Heart left ventricle (tissue), 16 donors: ENCODE measurements at regions not wholly inside any gene's neighbourhood (a gene's known extent, or its start where the extent isn't known, plus 50 kb on each side); places are given as distances from the start of the nearest gene placed in this dataset.

Experiments used
- ATAC-seq, 4 donors: fragments of 200-7000 bp; cut with Tn5 transposase; one replicate each; pipeline ENCODE4 v1.9.1; 2020 to 2022; ENCODE audit warnings: moderate library complexity in 4 of 4, mild to moderate bottlenecking in 3 of 4, moderate number of reproducible peaks in 1 of 4
- DNase-seq, 5 donors: peaks; one replicate each; pipeline ENCODE4 v3.0.0-alpha.2; 2020
- H3K27ac ChIP-seq, 12 donors: fragments of 200-600 bp; sonication (generic) in 4 of 12; one replicate each; pipeline versions ENCODE4 v1.5.0 to v1.8.0; 2016 to 2022; ENCODE audit warnings: mild to moderate bottlenecking in 2 of 12
- H3K27me3 ChIP-seq, 9 donors: fragments of 200-600 bp; sonication (generic) in 2 of 9; one replicate each; pipeline versions ENCODE4 v1.5.1 to v1.8.0; 2016 to 2022; ENCODE audit warnings: mild to moderate bottlenecking in 3 of 9
- H3K36me3 ChIP-seq, 9 donors: fragments of 200-600 bp; sonication (generic) in 2 of 9; one replicate each; pipeline versions ENCODE4 v1.5.0 to v1.8.0; 2018 to 2022; ENCODE audit warnings: mild to moderate bottlenecking in 2 of 9
- H3K4me1 ChIP-seq, 12 donors: fragments of 200-600 bp; sonication (generic) in 4 of 12; one replicate each; pipeline versions ENCODE4 v1.5.0 to v1.8.0; 2016 to 2022; ENCODE audit warnings: mild to moderate bottlenecking in 3 of 12
- H3K4me3 ChIP-seq, 12 donors: fragments of 200-600 bp; sonication (generic) in 4 of 12; one replicate each; pipeline versions ENCODE4 v1.5.0 to v1.8.0; 2017 to 2022; ENCODE audit warnings: mild to moderate bottlenecking in 9 of 12, moderate library complexity in 4 of 12
- H3K9me3 ChIP-seq, 12 donors: fragments of 200-600 bp; sonication (generic) in 4 of 12; one replicate each; pipeline versions ENCODE4 v1.5.0 to v1.8.0; 2016 to 2022; ENCODE audit warnings: mild to moderate bottlenecking in 1 of 12
- POLR2A ChIP-seq, 2 donors: fragments of 450-650 bp; IDR thresholded peaks; one replicate each; pipeline ENCODE4 v1.6.1; 2017; ENCODE audit warnings: antibody characterized with exemption in 2 of 2, mild to moderate bottlenecking in 2 of 2, moderate library complexity in 2 of 2
- WGBS, 4 donors: extraction: QIAGEN DNeasy Blood & Tissue Kit in 2 of 4; methylation state at CpG; one replicate each; pipeline versions ENCODE4 v1.1.5 to v1.1.7; 2013 to 2018; 5-methylcytosine and 5-hydroxymethylcytosine counted together
- intact Hi-C, 10 donors: fragments of 100-400 bp; cut with DNase I; formaldehyde crosslinking; loops; one replicate each; pipeline versions ENCODE4 v1.11.1 to v1.14.2; 2022
- TF ChIP-seq, protein P1 (sequence below), 12 donors: fragments of 200-600 bp; sonication (generic) in 4 of 12; IDR thresholded peaks; one replicate each; pipeline versions ENCODE4 v1.5.0 to v1.8.0; 2018 to 2022; ENCODE audit warnings: antibody characterized with exemption in 12 of 12, mild to moderate bottlenecking in 5 of 12
- donor health status: ischemic (EF 13 %, LVEDD 7.1; RV severe dilation, severe dysfunction).
- donor health status: healthy with polysubstance abuse.
- donor health status: DM: no; HTN: yes; CAD: no.
- donor health status: DM: no; HTN: no; CAD: no.
- donor health status: ischemic (EF 25% LVEDD 6.9; RV normal size, moderate dysfunction).
- donor health status: ischemic (EF 25% LVEDD 5.7; RV mildly dilated, moderate dysfunction).
- donor health status: healthy.
- donor health status: DM: yes; HTN: yes; CAD: no.
- donor health status: ischemic (EF 35%, LVEDD 5.7; RV mildly dilated, moderate dysfunction).
- donor health status: nonischemic (EF 11% LVEDD 7.7; RV severe dilation, severe dysfunction).
- donor health status: DM: yes; HTN: yes; CAD: no.
- donor health status: PGD.
- donor health status: ischemic (EF 29% LVEDD 5.4; RV normal size, mild dysfunction).
- donor health status: nonischemic (EF 23%, LVEDD 6.1; RV moderate dilation, normal function).

GRCh38 chr12:105427883-105428282 is 97.4 kb downstream of the C12orf75 start:
- DNase-seq (no peak), ATAC-seq (no peak)
- intact Hi-C loops, result loop anchor here in 4 of 10 donors (10.0 kb wide), 3 partner anchors 127 to 277 kb away; no protein-coding TSS in a partner anchor
- no peaks in the 10 kb centered on the region for H3K27me3 ChIP-seq
- TF ChIP-seq, protein P1, sequence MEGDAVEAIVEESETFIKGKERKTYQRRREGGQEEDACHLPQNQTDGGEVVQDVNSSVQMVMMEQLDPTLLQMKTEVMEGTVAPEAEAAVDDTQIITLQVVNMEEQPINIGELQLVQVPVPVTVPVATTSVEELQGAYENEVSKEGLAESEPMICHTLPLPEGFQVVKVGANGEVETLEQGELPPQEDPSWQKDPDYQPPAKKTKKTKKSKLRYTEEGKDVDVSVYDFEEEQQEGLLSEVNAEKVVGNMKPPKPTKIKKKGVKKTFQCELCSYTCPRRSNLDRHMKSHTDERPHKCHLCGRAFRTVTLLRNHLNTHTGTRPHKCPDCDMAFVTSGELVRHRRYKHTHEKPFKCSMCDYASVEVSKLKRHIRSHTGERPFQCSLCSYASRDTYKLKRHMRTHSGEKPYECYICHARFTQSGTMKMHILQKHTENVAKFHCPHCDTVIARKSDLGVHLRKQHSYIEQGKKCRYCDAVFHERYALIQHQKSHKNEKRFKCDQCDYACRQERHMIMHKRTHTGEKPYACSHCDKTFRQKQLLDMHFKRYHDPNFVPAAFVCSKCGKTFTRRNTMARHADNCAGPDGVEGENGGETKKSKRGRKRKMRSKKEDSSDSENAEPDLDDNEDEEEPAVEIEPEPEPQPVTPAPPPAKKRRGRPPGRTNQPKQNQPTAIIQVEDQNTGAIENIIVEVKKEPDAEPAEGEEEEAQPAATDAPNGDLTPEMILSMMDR (IDR thresholded peaks at IDR 0.05), result peak in 1 of 12 donors; percentile 4
- TF ChIP-seq POLR2A (IDR thresholded peaks at IDR 0.05), result no peak
- H3K27ac ChIP-seq, result no peak overlapping the region
- H3K36me3 ChIP-seq, result no peaks in the 10 kb centered on the region
- no peaks in the 10 kb centered on the region for H3K4me1 ChIP-seq
- no peak overlapping the region for H3K4me3 ChIP-seq
- no peaks in the 10 kb centered on the region for H3K9me3 ChIP-seq

GRCh38 chr12:105428793-105429395 is 98.4 kb downstream of the C12orf75 start:
- H3K27me3 ChIP-seq, result no peaks in the 10 kb centered on the region
- no peaks in the 10 kb centered on the region for H3K4me1 ChIP-seq
- no peak overlapping the region for H3K27ac ChIP-seq
- DNase-seq, result no peak
- intact Hi-C loops, result loop anchor here in 4 of 10 donors (10.0 kb wide), 3 partner anchors 126 to 276 kb away; no protein-coding TSS in a partner anchor
- H3K36me3 ChIP-seq, result no peaks in the 10 kb centered on the region
- WGBS, 4 donors, result 82 to 95% (median 92%) methylated on average over 1 of the region's 1 CpG
- no peak for ATAC-seq
- no peak overlapping the region for H3K4me3 ChIP-seq
- TF ChIP-seq POLR2A (IDR thresholded peaks at IDR 0.05), result no peak
- no peaks in the 10 kb centered on the region for H3K9me3 ChIP-seq

- DNase-seq, result no peak
- Histone ChIP-seq H3K27me3 (no peaks in the 10 kb centered on the region), H3K9me3 (no peaks in the 10 kb centered on the region), H3K4me3 (no peak overlapping the region), H3K36me3 (no peaks in the 10 kb centered on the region), H3K4me1 (no peaks in the 10 kb centered on the region), H3K27ac (no peak overlapping the region)
- ATAC-seq, result no peak
- intact Hi-C loops, result loop anchor here in 4 of 10 donors (10.0 kb wide), 3 partner anchors 125 to 275 kb away; no protein-coding TSS in a partner anchor
- TF ChIP-seq, protein P1 (IDR thresholded peaks at IDR 0.05), result no peak
- no peak for TF ChIP-seq POLR2A (IDR thresholded peaks at IDR 0.05)
- 91 to 100% (median 95%) methylated on average over 1 of the region's 1 CpG for WGBS, 4 donors
Measured at GRCh38 chr12:105429511-105429910, 99.0 kb downstream of the C12orf75 start.

DNA sequence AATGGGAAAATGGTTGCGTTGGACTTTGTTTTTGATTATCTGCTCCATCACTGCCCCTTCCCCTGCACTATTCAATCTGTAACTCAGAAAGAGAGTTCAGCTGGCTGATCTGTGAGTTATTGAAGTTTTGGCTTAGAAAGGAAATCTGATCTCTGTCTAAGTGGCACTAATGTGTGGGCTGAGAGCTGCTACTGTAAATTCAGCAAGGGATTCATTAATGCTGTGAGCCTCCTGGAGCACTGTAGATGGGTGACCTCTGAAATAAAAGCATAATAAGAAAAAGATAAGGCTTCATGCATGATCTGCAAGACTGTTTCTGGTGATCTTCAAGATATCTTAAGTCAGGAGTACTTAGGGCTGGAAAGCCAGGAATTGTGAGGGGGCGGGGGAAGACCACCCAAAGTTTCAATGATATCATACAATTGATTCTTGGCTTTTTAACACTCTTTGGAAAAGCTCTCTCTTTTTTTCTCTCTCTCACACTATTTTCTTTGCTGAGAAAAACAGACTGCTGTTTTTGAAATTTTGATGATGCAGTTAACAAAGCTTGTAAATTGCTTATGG is 101.1 kb downstream of the C12orf75 start:
- Histone ChIP-seq H3K27me3 (no peaks in the 10 kb centered on the region), H3K27ac (no peak overlapping the region), H3K36me3 (no peaks in the 10 kb centered on the region), H3K4me3 (no peak overlapping the region), H3K9me3 (no peaks in the 10 kb centered on the region), H3K4me1 (no peaks in the 10 kb centered on the region)
- no peak for DNase-seq
- 85 to 92% (median 91%) methylated on average over 2 of the region's 2 CpGs for WGBS, 4 donors
- TF ChIP-seq, protein P1 (IDR thresholded peaks at IDR 0.05), result no peak
- no peak for TF ChIP-seq POLR2A (IDR thresholded peaks at IDR 0.05)
- no peak for ATAC-seq
- intact Hi-C loops, result no loop called here

DNA sequence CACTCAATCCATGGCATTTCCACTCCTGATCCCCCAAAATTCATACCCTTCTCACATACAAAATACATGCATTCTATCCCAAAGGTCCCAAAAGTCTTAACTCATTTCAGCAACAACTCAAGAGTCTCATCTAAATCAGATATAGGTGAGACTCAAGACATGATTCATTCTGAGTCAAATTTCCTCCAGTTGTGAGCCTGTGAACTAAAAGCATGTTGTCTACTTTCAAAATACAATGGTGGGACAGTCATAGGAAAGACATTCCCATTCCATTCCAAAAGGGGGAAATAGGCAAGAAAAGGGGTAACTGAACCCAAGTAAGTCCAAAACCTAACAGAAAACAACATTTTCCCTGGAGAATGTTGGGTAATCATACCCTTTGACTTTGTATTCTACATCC is 103.3 kb downstream of the C12orf75 start:
- Histone ChIP-seq H3K4me1 (no peaks in the 10 kb centered on the region), H3K4me3 (no peak overlapping the region), H3K36me3 (no peaks in the 10 kb centered on the region), H3K27ac (no peak overlapping the region), H3K9me3 (no peaks in the 10 kb centered on the region), H3K27me3 (no peaks in the 10 kb centered on the region)
- TF ChIP-seq, protein P1 (IDR thresholded peaks at IDR 0.05), result no peak
- no peak for TF ChIP-seq POLR2A (IDR thresholded peaks at IDR 0.05)
- ATAC-seq (no peak), DNase-seq (no peak)
- intact Hi-C loops, result no loop called here
